Chondrocyte (in vitro differentiated cells): ENCODE measurements at regions not wholly inside any gene's neighbourhood (a gene's known extent, or its start where the extent isn't known, plus 50 kb on each side); places are given as distances from the start of the nearest gene placed in this dataset.

Experiments
- DNase-seq: peaks from one replicate; pipeline ENCODE4 v3.0.0; 2021; ENCODE audit warnings: mixed read lengths, low spot score
- H3K27ac Mint-ChIP-seq: one replicate; pipeline ENCODE4 v1.8.0; 2021; ENCODE audit warnings: mild to moderate bottlenecking, moderate library complexity, mixed read lengths; ENCODE audit not compliant: unreplicated experiment
- H3K27me3 Mint-ChIP-seq: 2 replicates; pipeline ENCODE4 v1.8.0; 2021; ENCODE audit warnings: low read depth, mixed read lengths
- H3K36me3 Mint-ChIP-seq: 2 replicates; pipeline ENCODE4 v1.8.0; 2021; ENCODE audit warnings: low read depth, mixed read lengths
- H3K4me1 Mint-ChIP-seq: 2 replicates; pipeline ENCODE4 v1.8.0; 2021; ENCODE audit warnings: low read depth, mild to moderate bottlenecking, mixed read lengths
- H3K4me3 Mint-ChIP-seq: one replicate; pipeline ENCODE4 v1.8.0; 2021; ENCODE audit warnings: mild to moderate bottlenecking, moderate library complexity, mixed read lengths; ENCODE audit not compliant: unreplicated experiment
- H3K9me3 Mint-ChIP-seq: 2 replicates; pipeline ENCODE4 v1.8.0; 2021; ENCODE audit warnings: low read depth, mixed read lengths
- TF ChIP-seq, protein P1 (sequence below): fragments of 200-600 bp; sonication (generic); IDR thresholded peaks from 2 replicates; pipeline ENCODE4 v1.5.0; 2021; ENCODE audit warnings: antibody characterized with exemption, mild to moderate bottlenecking, moderate library complexity

DNA sequence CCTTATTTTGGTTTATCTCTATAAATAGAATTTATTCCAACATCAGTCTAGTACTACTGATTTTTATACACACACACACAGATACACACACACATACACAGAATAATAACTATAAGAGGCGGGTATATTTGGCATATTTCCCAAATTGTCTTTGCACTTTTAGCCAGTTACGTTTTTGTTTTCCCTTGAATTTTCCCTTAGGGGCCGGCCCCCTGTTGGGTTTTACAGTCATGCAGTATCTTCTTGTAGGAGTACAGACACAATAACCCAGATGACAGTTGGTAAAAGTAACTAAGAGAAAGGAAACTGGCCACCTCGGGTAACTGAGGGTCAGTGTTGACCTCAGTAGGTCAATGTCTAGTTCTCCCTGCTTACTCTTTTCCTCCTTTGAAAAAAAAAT, 50.9 kb downstream of the DISP1 start:
- Mint-ChIP-seq H3K36me3 (no peaks in the 10 kb centered on the region), H3K9me3 (no peaks in the 10 kb centered on the region), H3K27me3 (no peaks in the 10 kb centered on the region), H3K4me1 (peaks cover 7% of the 10 kb centered on the region), H3K27ac (no peak overlapping the region), H3K4me3 (no peak overlapping the region)
- TF ChIP-seq, protein P1, sequence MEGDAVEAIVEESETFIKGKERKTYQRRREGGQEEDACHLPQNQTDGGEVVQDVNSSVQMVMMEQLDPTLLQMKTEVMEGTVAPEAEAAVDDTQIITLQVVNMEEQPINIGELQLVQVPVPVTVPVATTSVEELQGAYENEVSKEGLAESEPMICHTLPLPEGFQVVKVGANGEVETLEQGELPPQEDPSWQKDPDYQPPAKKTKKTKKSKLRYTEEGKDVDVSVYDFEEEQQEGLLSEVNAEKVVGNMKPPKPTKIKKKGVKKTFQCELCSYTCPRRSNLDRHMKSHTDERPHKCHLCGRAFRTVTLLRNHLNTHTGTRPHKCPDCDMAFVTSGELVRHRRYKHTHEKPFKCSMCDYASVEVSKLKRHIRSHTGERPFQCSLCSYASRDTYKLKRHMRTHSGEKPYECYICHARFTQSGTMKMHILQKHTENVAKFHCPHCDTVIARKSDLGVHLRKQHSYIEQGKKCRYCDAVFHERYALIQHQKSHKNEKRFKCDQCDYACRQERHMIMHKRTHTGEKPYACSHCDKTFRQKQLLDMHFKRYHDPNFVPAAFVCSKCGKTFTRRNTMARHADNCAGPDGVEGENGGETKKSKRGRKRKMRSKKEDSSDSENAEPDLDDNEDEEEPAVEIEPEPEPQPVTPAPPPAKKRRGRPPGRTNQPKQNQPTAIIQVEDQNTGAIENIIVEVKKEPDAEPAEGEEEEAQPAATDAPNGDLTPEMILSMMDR: no peak
- no peak for DNase-seq

DNA sequence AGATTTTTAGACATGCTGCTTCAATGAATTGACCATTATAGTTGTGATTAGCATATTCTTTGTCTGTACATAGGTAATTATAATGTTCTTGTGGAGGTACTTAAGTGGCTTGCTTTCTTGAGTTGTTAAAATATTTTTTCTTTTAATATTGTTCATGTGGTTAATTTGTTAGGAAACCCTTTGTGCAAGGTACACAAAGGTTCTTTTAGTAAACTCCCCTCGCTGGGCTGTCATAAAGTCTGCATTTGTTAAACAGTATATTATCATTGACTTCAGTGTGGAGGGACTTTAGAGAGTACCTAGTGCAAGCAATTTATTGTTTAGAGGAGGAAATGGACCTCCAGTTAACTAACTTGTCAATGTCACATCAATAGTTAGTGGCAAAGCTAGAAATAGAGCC, 52.5 kb downstream of the DISP1 start:
- TF ChIP-seq, protein P1: no peak
- Mint-ChIP-seq H3K9me3 (peaks cover under 1% of the 10 kb centered on the region), H3K27ac (no peak overlapping the region), H3K36me3 (no peaks in the 10 kb centered on the region), H3K4me3 (no peak overlapping the region), H3K4me1 (peaks cover 7% of the 10 kb centered on the region), H3K27me3 (no peaks in the 10 kb centered on the region)
- no peak for DNase-seq

DNA sequence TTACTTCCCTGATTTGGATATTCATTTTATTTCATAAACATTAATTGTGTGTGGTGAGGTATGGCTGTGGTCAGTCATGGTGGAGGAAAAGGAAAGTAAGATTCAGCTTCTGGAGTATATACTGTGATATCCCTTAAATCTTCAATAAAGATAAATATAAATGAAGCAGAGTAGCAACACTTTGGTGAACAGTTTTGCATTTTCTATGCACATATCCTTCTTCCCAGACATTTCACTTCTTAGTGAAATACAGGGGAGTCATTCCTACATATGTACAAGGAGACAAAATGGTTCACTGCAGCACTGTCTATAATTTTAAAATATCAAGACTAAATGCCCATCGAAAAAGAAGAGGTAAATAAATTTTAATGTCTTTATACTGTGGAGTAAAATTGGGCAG, 61.3 kb downstream of the DISP1 start:
- TF ChIP-seq, protein P1: no peak
- Mint-ChIP-seq H3K4me3 (no peak overlapping the region), H3K9me3 (peaks cover 6% of the 10 kb centered on the region), H3K36me3 (peaks cover 7% of the 10 kb centered on the region), H3K4me1 (peaks cover 4% of the 10 kb centered on the region), H3K27ac (no peak overlapping the region), H3K27me3 (no peaks in the 10 kb centered on the region)
- no peak for DNase-seq

DNA sequence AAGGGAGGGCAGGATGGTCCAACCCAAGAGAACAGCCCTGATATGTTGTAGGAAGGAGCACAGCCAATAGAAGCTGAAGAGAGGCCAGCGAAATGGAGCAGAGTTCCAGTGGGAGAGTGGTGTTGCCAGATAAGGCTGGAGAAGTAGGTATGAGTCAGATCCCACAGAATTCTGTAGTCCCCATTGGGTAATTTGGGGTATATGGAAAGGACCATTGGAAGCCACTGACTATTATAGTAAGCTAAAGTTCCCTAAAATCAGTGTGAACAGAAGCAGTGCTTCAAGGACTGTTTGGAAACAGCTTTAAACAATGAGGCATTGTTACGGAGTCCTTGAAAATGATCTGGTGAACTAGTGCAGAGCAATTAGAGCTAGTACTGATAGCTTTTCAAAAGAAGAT, 63.0 kb downstream of the DISP1 start:
- Mint-ChIP-seq H3K27ac (no peak overlapping the region), H3K27me3 (no peaks in the 10 kb centered on the region), H3K4me3 (no peak overlapping the region), H3K36me3 (peaks cover 7% of the 10 kb centered on the region), H3K9me3 (peaks cover 4% of the 10 kb centered on the region), H3K4me1 (peaks cover 4% of the 10 kb centered on the region)
- TF ChIP-seq, protein P1: no peak
- no peak for DNase-seq

DNA sequence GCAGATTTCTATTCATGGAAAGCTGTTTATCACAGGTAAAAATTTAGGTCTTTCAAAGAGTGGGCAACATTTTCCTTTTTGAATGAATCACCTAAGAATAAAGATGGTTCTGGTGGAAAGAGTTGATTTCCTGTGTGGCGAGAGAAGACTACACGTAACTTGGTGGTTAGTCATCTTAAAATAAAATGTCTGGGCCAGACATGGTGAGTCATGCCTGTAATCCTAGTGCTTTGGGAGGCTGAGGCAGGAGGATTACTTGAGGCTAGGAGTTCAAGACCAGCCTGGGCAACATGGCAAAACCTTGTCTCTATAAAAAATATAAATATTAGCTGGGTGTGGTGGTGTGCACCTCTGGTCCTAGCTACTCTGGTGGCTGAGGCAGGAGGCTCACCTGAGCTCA, 65.7 kb downstream of the DISP1 start:
- TF ChIP-seq, protein P1: no peak
- H3K4me3 Mint-ChIP-seq: no peak overlapping the region
- peaks cover 3% of the 10 kb centered on the region for H3K36me3 Mint-ChIP-seq
- no peaks in the 10 kb centered on the region for H3K27me3 Mint-ChIP-seq
- no peaks in the 10 kb centered on the region for H3K9me3 Mint-ChIP-seq
- no peak for DNase-seq
- peaks cover 4% of the 10 kb centered on the region for H3K4me1 Mint-ChIP-seq
- H3K27ac Mint-ChIP-seq: no peak overlapping the region
